ENCODE measurements at regions not wholly inside any gene's neighbourhood (a gene's known extent, or its start where the extent isn't known, plus 50 kb on each side); places are given as distances from the start of the nearest gene placed in this dataset.

GRCh38 chr2:105681927-105682326 lies 62.8 kb upstream of the NCK2 start:
- no peak overlapping the region for H3K27ac Mint-ChIP-seq
- H3K27ac ChIP-seq (ENCODE audit: low read depth, low read length), result no peak overlapping the region
- no peaks in the 10 kb centered on the region for H3K36me3 ChIP-seq (ENCODE audit: control insufficient read depth in 2 of 3, insufficient read depth in 3 of 3, low read length in 3 of 3)

GRCh38 chr2:105680357-105680756 lies 64.4 kb upstream of the NCK2 start:
- Mint-ChIP-seq H3K36me3 (no peaks in the 10 kb centered on the region), H3K4me3 (no peak overlapping the region), H3K27me3 (peaks cover 0 to 7% (median 0%) of the 10 kb centered on the region in 5 donors), H3K27ac (no peak overlapping the region), H3K4me1 (peaks cover 0 to 13% (median 7%) of the 10 kb centered on the region in 7 donors), H3K9me3 (peaks cover 0 to 4% (median 0%) of the 10 kb centered on the region in 11 donors)
- Histone ChIP-seq H3K27me3 (ENCODE audit: control insufficient read depth in 2 of 2, insufficient read depth in 2 of 2, low read length in 2 of 2) (no peaks in the 10 kb centered on the region), H3K27ac (ENCODE audit: low read depth, low read length) (no peak overlapping the region), H3K4me3 (ENCODE audit: low read length) (no peak overlapping the region), H3K9me3 (ENCODE audit: control insufficient read depth in 2 of 3, low read length in 3 of 3) (no peaks in the 10 kb centered on the region), H3K36me3 (ENCODE audit: control insufficient read depth in 2 of 3, insufficient read depth in 3 of 3, low read length in 3 of 3) (no peaks in the 10 kb centered on the region), H3K4me1 (ENCODE audit: control insufficient read depth in 2 of 2, insufficient read depth in 2 of 2, low read length in 2 of 2) (no peaks in the 10 kb centered on the region)
- ATAC-seq (no peak), DNase-seq (no peak)
- POLR2A ChIA-PET, result interaction anchor here (0.6 kb wide), 1 partner anchor 103 kb away, joined by 3 read pairs; no protein-coding TSS in a partner anchor
- intact Hi-C loops (cut with micrococcal nuclease), result no loop called here
- CTCF ChIA-PET, result no interaction called here

More at GRCh38 chr2:105681927-105682326, 62.8 kb upstream of the NCK2 start:
- H3K27me3 Mint-ChIP-seq, result peaks cover 0 to 7% (median 0%) of the 10 kb centered on the region in 5 donors
- intact Hi-C loops (cut with micrococcal nuclease), result no loop called here
- H3K4me1 Mint-ChIP-seq, result peaks cover 0 to 7% (median 4%) of the 10 kb centered on the region in 7 donors
- ChIA-PET POLR2A (no interaction called here), CTCF (no interaction called here)
- H3K27me3 ChIP-seq (ENCODE audit: control insufficient read depth in 2 of 2, insufficient read depth in 2 of 2, low read length in 2 of 2), result no peaks in the 10 kb centered on the region
- ATAC-seq (no peak), DNase-seq (no peak)
- H3K9me3 ChIP-seq (ENCODE audit: control insufficient read depth in 2 of 3, low read length in 3 of 3), result no peaks in the 10 kb centered on the region
- H3K9me3 Mint-ChIP-seq, result peaks cover 0 to 4% (median 0%) of the 10 kb centered on the region in 11 donors
- H3K36me3 Mint-ChIP-seq, result no peaks in the 10 kb centered on the region
- no peak overlapping the region for H3K4me3 ChIP-seq (ENCODE audit: low read length)
- no peaks in the 10 kb centered on the region for H3K4me1 ChIP-seq (ENCODE audit: control insufficient read depth in 2 of 2, insufficient read depth in 2 of 2, low read length in 2 of 2)
- no peak overlapping the region for H3K4me3 Mint-ChIP-seq

- no peaks in the 10 kb centered on the region for H3K4me1 ChIP-seq (ENCODE audit: control insufficient read depth in 2 of 2, insufficient read depth in 2 of 2, low read length in 2 of 2)
- H3K4me3 Mint-ChIP-seq, result no peak overlapping the region
- H3K27me3 Mint-ChIP-seq, result peaks cover 0 to 7% (median 0%) of the 10 kb centered on the region in 5 donors
- no peak overlapping the region for H3K4me3 ChIP-seq (ENCODE audit: low read length)
- POLR2A ChIA-PET, result no interaction called here
- H3K4me1 Mint-ChIP-seq, result peaks cover 5 to 22% (median 11%) of the 10 kb centered on the region in 7 donors
- H3K36me3 Mint-ChIP-seq, result no peaks in the 10 kb centered on the region
- DNase-seq (no peak), ATAC-seq (no peak)
- H3K27ac ChIP-seq (ENCODE audit: low read depth, low read length), result no peak overlapping the region
- H3K27ac Mint-ChIP-seq, result peak overlapping the region in 1 of 9 donors; percentile 47
- peaks cover 0 to 4% (median 0%) of the 10 kb centered on the region in 11 donors for H3K9me3 Mint-ChIP-seq
- no peaks in the 10 kb centered on the region for H3K27me3 ChIP-seq (ENCODE audit: control insufficient read depth in 2 of 2, insufficient read depth in 2 of 2, low read length in 2 of 2)
- no peaks in the 10 kb centered on the region for H3K9me3 ChIP-seq (ENCODE audit: control insufficient read depth in 2 of 3, low read length in 3 of 3)
- H3K36me3 ChIP-seq (ENCODE audit: control insufficient read depth in 2 of 3, insufficient read depth in 3 of 3, low read length in 3 of 3), result no peaks in the 10 kb centered on the region
- CTCF ChIA-PET, result no interaction called here
- intact Hi-C loops (cut with micrococcal nuclease), result no loop called here
These were observed 66.4 kb upstream of the NCK2 start for GRCh38 chr2:105678346-105678745.

DNA sequence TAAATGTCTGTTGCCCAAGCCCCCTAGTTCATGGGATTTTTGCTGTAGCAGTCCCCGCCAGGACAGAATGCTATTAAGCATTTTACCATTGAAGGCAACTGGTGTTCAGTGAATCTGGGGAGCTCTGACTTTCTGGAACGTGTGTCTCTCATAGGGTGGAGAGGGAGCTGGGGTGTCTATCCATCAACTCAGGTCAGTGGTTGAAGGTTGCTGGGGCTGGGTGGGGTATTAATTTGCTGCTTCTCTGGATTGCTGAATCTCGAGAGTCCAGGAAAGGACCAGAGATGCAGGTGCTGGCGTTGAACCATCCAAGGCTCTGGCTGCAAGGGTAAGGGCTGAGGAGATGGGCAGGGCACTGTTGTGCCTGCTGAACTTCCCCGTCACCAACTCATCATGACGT lies 66.8 kb upstream of the NCK2 start:
- ATAC-seq (no peak), DNase-seq (no peak)
- Histone ChIP-seq H3K9me3 (ENCODE audit: control insufficient read depth in 2 of 3, low read length in 3 of 3) (no peaks in the 10 kb centered on the region), H3K36me3 (ENCODE audit: control insufficient read depth in 2 of 3, insufficient read depth in 3 of 3, low read length in 3 of 3) (no peaks in the 10 kb centered on the region), H3K4me3 (ENCODE audit: low read length) (no peak overlapping the region), H3K27me3 (ENCODE audit: control insufficient read depth in 2 of 2, insufficient read depth in 2 of 2, low read length in 2 of 2) (no peaks in the 10 kb centered on the region), H3K27ac (ENCODE audit: low read depth, low read length) (no peak overlapping the region), H3K4me1 (ENCODE audit: control insufficient read depth in 2 of 2, insufficient read depth in 2 of 2, low read length in 2 of 2) (no peaks in the 10 kb centered on the region)
- no peaks in the 10 kb centered on the region for H3K36me3 Mint-ChIP-seq
- H3K4me3 Mint-ChIP-seq, result no peak overlapping the region
- peaks cover 0 to 7% (median 0%) of the 10 kb centered on the region in 5 donors for H3K27me3 Mint-ChIP-seq
- H3K9me3 Mint-ChIP-seq, result peaks cover 0 to 4% (median 0%) of the 10 kb centered on the region in 11 donors
- intact Hi-C loops (cut with micrococcal nuclease), result no loop called here
- peaks cover 5 to 22% (median 11%) of the 10 kb centered on the region in 7 donors for H3K4me1 Mint-ChIP-seq
- ChIA-PET POLR2A (no interaction called here), CTCF (no interaction called here)
- H3K27ac Mint-ChIP-seq, result no peak overlapping the region

DNA sequence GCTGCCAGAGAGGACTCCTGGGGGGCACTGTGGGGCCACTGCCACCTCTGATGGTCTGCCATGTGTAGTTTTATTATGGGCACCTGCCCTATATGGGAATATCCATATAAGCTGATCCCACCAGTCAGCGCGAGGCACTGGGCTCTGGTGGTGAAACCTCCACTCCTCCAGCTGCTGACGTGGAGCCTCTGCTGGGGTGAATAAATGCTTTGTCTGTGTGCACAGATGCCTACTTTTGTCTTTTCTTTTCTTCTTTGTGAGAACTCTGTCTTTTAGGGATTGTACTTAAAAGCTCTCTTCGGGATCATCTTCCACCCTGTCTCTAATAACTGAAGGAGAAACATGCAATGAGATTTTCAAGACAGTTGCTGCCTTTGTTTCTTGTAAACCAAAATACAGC lies 68.9 kb upstream of the NCK2 start:
- H3K9me3 ChIP-seq (ENCODE audit: control insufficient read depth in 2 of 3, low read length in 3 of 3), result no peaks in the 10 kb centered on the region
- H3K27ac Mint-ChIP-seq, result no peak overlapping the region
- H3K27me3 Mint-ChIP-seq, result peaks cover 0 to 7% (median 0%) of the 10 kb centered on the region in 5 donors
- no peaks in the 10 kb centered on the region for H3K36me3 ChIP-seq (ENCODE audit: control insufficient read depth in 2 of 3, insufficient read depth in 3 of 3, low read length in 3 of 3)
- no peak for DNase-seq
- H3K9me3 Mint-ChIP-seq, result peaks cover 0 to 3% (median 0%) of the 10 kb centered on the region in 11 donors
- no peaks in the 10 kb centered on the region for H3K27me3 ChIP-seq (ENCODE audit: control insufficient read depth in 2 of 2, insufficient read depth in 2 of 2, low read length in 2 of 2)
- H3K27ac ChIP-seq (ENCODE audit: low read depth, low read length), result no peak overlapping the region
- ChIA-PET POLR2A (no interaction called here), CTCF (no interaction called here)
- H3K4me3 ChIP-seq (ENCODE audit: low read length), result no peak overlapping the region
- no peak overlapping the region for H3K4me3 Mint-ChIP-seq
- peaks cover 5 to 18% (median 11%) of the 10 kb centered on the region in 7 donors for H3K4me1 Mint-ChIP-seq
- H3K4me1 ChIP-seq (ENCODE audit: control insufficient read depth in 2 of 2, insufficient read depth in 2 of 2, low read length in 2 of 2), result no peaks in the 10 kb centered on the region
- intact Hi-C loops (cut with micrococcal nuclease), result no loop called here
- no peak for ATAC-seq
- H3K36me3 Mint-ChIP-seq, result no peaks in the 10 kb centered on the region

DNA sequence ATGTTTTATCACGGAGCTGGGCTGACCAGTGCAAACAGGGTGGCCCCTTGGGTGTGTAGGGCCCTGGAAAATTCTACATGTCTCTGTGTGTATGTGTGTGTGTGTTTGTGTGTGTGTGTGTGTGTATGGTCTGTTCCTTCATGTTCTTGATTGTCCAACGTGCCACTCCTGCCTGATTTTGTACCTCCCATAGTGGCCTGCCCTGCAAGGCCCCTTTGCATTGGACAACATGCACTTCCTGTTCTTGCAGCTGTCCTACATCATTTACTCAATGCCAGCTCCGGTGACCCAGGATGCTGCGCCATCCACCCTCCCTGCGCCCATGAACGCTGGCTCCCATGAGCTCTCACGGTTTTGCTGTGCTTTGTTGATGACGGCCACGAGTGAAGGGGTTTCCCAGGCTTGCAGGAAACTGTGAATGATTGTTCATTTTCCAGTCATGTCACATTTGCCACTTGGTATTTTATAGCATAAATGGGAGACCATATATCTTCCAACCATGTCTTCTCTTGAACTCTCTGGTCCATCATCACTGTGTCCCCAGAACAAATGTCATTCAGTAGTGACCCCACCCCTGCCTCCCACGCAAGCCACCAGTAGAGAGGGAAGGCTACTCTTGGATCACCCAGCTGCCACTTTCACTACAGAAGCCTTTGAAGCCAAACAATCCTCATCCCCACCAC lies 69.7 kb upstream of the NCK2 start:
- Histone ChIP-seq H3K27me3 (ENCODE audit: control insufficient read depth in 2 of 2, insufficient read depth in 2 of 2, low read length in 2 of 2) (no peaks in the 10 kb centered on the region), H3K27ac (ENCODE audit: low read depth, low read length) (no peak overlapping the region), H3K4me3 (ENCODE audit: low read length) (no peak overlapping the region), H3K9me3 (ENCODE audit: control insufficient read depth in 2 of 3, low read length in 3 of 3) (no peaks in the 10 kb centered on the region), H3K4me1 (ENCODE audit: control insufficient read depth in 2 of 2, insufficient read depth in 2 of 2, low read length in 2 of 2) (no peaks in the 10 kb centered on the region), H3K36me3 (ENCODE audit: control insufficient read depth in 2 of 3, insufficient read depth in 3 of 3, low read length in 3 of 3) (no peaks in the 10 kb centered on the region)
- Mint-ChIP-seq H3K27ac (peak overlapping the region in 2 of 9 donors; percentile 18 to 51), H3K4me1 (peaks cover 5 to 18% (median 11%) of the 10 kb centered on the region in 7 donors), H3K36me3 (no peaks in the 10 kb centered on the region), H3K9me3 (peaks cover 0 to 3% (median 0%) of the 10 kb centered on the region in 11 donors), H3K27me3 (peaks cover 0 to 6% (median 0%) of the 10 kb centered on the region in 5 donors), H3K4me3 (no peak overlapping the region)
- ATAC-seq (no peak), DNase-seq (peak in 1 of 9 donors; percentile 34)
- CTCF ChIA-PET, result interaction anchor here (0.7 kb wide), 1 partner anchor 25 kb away, joined by 3 read pairs; no protein-coding TSS in a partner anchor
- POLR2A ChIA-PET, result no interaction called here
- intact Hi-C loops (cut with micrococcal nuclease), result no loop called here

DNA sequence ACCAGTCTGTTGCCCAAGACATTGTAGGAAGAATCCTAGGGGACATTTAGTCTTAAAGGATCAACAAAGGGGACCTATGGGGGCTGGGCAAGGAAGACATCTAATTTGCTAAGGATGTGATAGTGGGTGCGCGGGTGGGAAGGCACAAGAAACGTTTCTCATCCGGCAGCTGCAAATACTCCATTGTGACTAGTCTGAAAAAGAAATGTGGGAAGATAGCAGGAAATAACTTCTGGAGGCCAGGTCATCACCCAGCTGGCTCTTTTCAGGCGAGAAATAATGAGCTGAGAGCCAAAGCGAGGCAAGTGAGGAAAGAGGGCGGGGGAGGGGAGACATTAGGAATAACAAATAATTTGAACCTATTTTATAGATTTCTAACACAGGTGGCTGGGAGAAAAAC lies 70.3 kb upstream of the NCK2 start:
- no peak overlapping the region for H3K4me3 ChIP-seq (ENCODE audit: low read length)
- no peaks in the 10 kb centered on the region for H3K9me3 ChIP-seq (ENCODE audit: control insufficient read depth in 2 of 3, low read length in 3 of 3)
- no peak overlapping the region for H3K27ac ChIP-seq (ENCODE audit: low read depth, low read length)
- ChIA-PET POLR2A (no interaction called here), CTCF (interaction anchor here (0.7 kb wide), 1 partner anchor 24 kb away, joined by 3 read pairs; no protein-coding TSS in a partner anchor)
- no peaks in the 10 kb centered on the region for H3K27me3 ChIP-seq (ENCODE audit: control insufficient read depth in 2 of 2, insufficient read depth in 2 of 2, low read length in 2 of 2)
- H3K27me3 Mint-ChIP-seq, result no peaks in the 10 kb centered on the region
- H3K27ac Mint-ChIP-seq, result no peak overlapping the region
- no peaks in the 10 kb centered on the region for H3K4me1 ChIP-seq (ENCODE audit: control insufficient read depth in 2 of 2, insufficient read depth in 2 of 2, low read length in 2 of 2)
- H3K4me1 Mint-ChIP-seq, result peaks cover 5 to 18% (median 11%) of the 10 kb centered on the region in 7 donors
- intact Hi-C loops (cut with micrococcal nuclease), result no loop called here
- H3K36me3 ChIP-seq (ENCODE audit: control insufficient read depth in 2 of 3, insufficient read depth in 3 of 3, low read length in 3 of 3), result no peaks in the 10 kb centered on the region
- peaks cover 0 to 3% (median 0%) of the 10 kb centered on the region in 11 donors for H3K9me3 Mint-ChIP-seq
- DNase-seq (no peak), ATAC-seq (no peak)
- no peaks in the 10 kb centered on the region for H3K36me3 Mint-ChIP-seq
- no peak overlapping the region for H3K4me3 Mint-ChIP-seq
